ENCODE measurements at regions not wholly inside any gene's neighbourhood (a gene's known extent, or its start where the extent isn't known, plus 50 kb on each side); places are given as distances from the start of the nearest gene placed in this dataset.
"Not testable (repeated sequence)": the region's sequence is repeated elsewhere in the genome, so short reads cannot be mapped to it uniquely, and the experiment has no call there.

GRCh38 chr10:55180357-55180756 lies 379.3 kb upstream of the PCDH15 start:
- Histone ChIP-seq H3K27ac (ENCODE audit: low read length) (no peak overlapping the region), H3K4me3 (ENCODE audit: low read length) (no peak overlapping the region), H3K36me3 (ENCODE audit: control insufficient read depth, low read depth, low read length) (no peaks in the 10 kb centered on the region), H3K27me3 (ENCODE audit: control insufficient read depth, insufficient read depth, low read length) (no peaks in the 10 kb centered on the region), H3K4me1 (ENCODE audit: control insufficient read depth, low read depth, low read length) (no peaks in the 10 kb centered on the region), H3K9me3 (ENCODE audit: control insufficient read depth, low read depth, low read length) (no peaks in the 10 kb centered on the region), H3K9ac (ENCODE audit: low read length) (no peak overlapping the region)

- H3K27me3 ChIP-seq (ENCODE audit: control insufficient read depth, insufficient read depth, low read length), result no peaks in the 10 kb centered on the region
- H3K36me3 ChIP-seq (ENCODE audit: control insufficient read depth, low read depth, low read length), result no peaks in the 10 kb centered on the region
- peaks cover 7% of the 10 kb centered on the region for H3K4me1 ChIP-seq (ENCODE audit: control insufficient read depth, low read depth, low read length)
- no peak overlapping the region for H3K4me3 ChIP-seq (ENCODE audit: low read length)
- H3K9me3 ChIP-seq (ENCODE audit: control insufficient read depth, low read depth, low read length), result no peaks in the 10 kb centered on the region
- H3K27ac ChIP-seq (ENCODE audit: low read length), result no peak overlapping the region
- no peak overlapping the region for H3K9ac ChIP-seq (ENCODE audit: low read length)
These were observed 373.4 kb upstream of the PCDH15 start for GRCh38 chr10:55174419-55174818.

DNA sequence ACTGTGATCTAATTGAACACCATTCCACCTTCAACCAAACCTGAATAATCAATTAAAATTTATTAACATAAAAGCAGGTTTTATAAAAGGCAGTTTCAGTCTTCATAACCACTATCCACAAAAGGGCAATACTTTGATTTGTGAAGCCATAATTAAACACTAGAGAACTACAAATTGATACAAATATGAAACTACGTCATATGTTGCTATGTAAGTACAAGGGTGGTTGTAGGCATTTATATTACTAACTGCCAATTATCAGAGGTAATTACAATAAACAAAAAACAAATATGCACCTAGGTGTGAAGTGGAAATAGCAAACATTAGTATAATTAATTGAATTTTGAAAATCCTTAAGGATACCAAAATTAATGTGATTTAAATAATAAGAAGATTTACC lies 368.5 kb upstream of the PCDH15 start:
- Histone ChIP-seq H3K36me3 (ENCODE audit: control insufficient read depth, low read depth, low read length) (no peaks in the 10 kb centered on the region), H3K27ac (ENCODE audit: low read length) (no peak overlapping the region), H3K27me3 (ENCODE audit: control insufficient read depth, insufficient read depth, low read length) (no peaks in the 10 kb centered on the region), H3K9ac (ENCODE audit: low read length) (no peak overlapping the region), H3K9me3 (ENCODE audit: control insufficient read depth, low read depth, low read length) (no peaks in the 10 kb centered on the region), H3K4me3 (ENCODE audit: low read length) (no peak overlapping the region), H3K4me1 (ENCODE audit: control insufficient read depth, low read depth, low read length) (peaks cover 7% of the 10 kb centered on the region)

GRCh38 chr10:55168343-55168742 lies 367.3 kb upstream of the PCDH15 start:
- Histone ChIP-seq H3K27me3 (ENCODE audit: control insufficient read depth, insufficient read depth, low read length) (no peaks in the 10 kb centered on the region), H3K9me3 (ENCODE audit: control insufficient read depth, low read depth, low read length) (no peaks in the 10 kb centered on the region), H3K9ac (ENCODE audit: low read length) (no peak overlapping the region), H3K4me1 (ENCODE audit: control insufficient read depth, low read depth, low read length) (peaks cover 4% of the 10 kb centered on the region), H3K36me3 (ENCODE audit: control insufficient read depth, low read depth, low read length) (no peaks in the 10 kb centered on the region), H3K27ac (ENCODE audit: low read length) (no peak overlapping the region), H3K4me3 (ENCODE audit: low read length) (no peak overlapping the region)

DNA sequence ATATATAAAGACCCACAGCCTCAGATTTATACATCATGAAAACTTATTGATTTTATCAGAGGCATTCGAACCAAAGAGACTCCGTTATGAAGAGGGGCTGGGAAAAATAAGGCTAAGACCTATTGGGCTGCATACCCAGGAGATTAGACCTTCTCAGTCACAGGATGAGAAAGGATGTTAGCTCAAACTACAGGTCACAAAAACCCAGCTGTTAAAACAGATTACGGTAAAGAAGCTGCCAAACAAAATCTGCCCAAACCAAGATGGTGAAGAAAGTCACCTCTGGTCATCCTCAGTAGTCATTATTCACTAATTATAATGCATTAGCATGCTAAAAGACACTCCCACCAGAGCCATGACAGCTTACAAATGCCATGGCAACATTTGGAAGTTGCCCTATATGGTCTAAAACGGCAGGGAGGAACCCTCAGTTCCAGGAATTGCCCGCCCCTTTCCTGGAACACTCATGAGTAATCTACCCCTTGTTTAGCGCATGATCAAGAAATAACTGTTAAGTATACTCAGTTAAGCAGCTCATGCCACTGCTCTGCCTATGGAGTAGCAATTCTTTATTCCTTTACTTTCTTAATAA lies 362.5 kb upstream of the PCDH15 start:
- Histone ChIP-seq H3K27me3 (ENCODE audit: control insufficient read depth, insufficient read depth, low read length) (no peaks in the 10 kb centered on the region), H3K9ac (ENCODE audit: low read length) (no peak overlapping the region), H3K36me3 (ENCODE audit: control insufficient read depth, low read depth, low read length) (no peaks in the 10 kb centered on the region), H3K27ac (ENCODE audit: low read length) (no peak overlapping the region), H3K4me3 (ENCODE audit: low read length) (no peak overlapping the region), H3K9me3 (ENCODE audit: control insufficient read depth, low read depth, low read length) (no peaks in the 10 kb centered on the region), H3K4me1 (ENCODE audit: control insufficient read depth, low read depth, low read length) (no peaks in the 10 kb centered on the region)

DNA sequence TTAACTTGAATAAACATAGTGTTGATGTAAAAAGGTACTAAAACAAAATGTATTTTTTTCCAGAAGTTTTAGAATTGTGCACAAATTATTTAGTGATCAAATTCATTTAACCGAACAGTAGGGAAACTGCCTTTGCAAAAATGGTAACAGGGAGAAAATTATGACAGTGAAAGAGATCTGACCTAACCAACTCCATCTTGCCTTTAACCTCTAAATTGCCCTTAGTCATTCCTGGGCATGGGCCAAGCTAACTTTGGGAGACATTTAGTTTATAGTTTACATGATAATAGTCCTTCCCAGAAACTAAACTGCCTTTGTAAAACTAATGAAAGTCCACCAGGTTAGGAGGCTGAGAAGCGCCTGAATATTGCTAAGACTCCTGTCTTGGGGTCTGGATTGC lies 361.3 kb upstream of the PCDH15 start:
- H3K9ac ChIP-seq (ENCODE audit: low read length); H3K4me1 ChIP-seq (ENCODE audit: control insufficient read depth, low read depth, low read length); H3K9me3 ChIP-seq (ENCODE audit: control insufficient read depth, low read depth, low read length); H3K36me3 ChIP-seq (ENCODE audit: control insufficient read depth, low read depth, low read length); H3K27me3 ChIP-seq (ENCODE audit: control insufficient read depth, insufficient read depth, low read length); H3K27ac ChIP-seq (ENCODE audit: low read length); H3K4me3 ChIP-seq (ENCODE audit: low read length): not testable (repeated sequence)

DNA sequence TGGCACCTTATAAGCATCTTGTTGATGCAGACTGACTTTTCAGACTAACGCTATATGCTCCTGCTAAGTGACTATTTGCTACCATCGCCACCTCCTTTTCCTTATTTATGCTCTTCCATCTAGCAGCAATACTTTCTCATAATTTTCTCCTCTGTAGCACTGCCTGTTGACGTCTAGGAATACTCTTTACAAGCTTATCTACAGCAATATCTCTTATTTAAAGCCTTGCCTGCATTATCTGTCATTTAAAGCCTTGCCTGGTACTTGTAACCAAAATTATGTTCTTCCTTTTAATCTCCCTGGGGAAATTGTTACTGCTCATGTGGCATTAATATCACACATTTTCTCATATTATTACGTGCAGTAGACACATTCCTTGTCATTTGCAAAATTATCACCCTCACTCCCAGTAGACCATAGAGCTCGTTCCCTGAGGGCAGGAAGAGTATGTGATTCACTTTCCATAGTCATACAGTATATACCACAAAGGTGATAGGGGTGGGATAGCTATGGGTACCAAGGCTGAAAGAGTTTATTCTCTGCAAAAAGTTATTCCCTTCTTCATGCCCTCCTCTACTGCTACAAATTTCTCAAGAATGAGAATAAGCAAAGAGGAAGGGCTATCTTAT lies 359.7 kb upstream of the PCDH15 start:
- no peaks in the 10 kb centered on the region for H3K36me3 ChIP-seq (ENCODE audit: control insufficient read depth, low read depth, low read length)
- H3K9ac ChIP-seq (ENCODE audit: low read length), result no peak overlapping the region
- no peak overlapping the region for H3K27ac ChIP-seq (ENCODE audit: low read length)
- H3K4me3 ChIP-seq (ENCODE audit: low read length), result no peak overlapping the region
- H3K9me3 ChIP-seq (ENCODE audit: control insufficient read depth, low read depth, low read length), result no peaks in the 10 kb centered on the region
- no peaks in the 10 kb centered on the region for H3K4me1 ChIP-seq (ENCODE audit: control insufficient read depth, low read depth, low read length)
- no peaks in the 10 kb centered on the region for H3K27me3 ChIP-seq (ENCODE audit: control insufficient read depth, insufficient read depth, low read length)

- H3K4me3 ChIP-seq (ENCODE audit: low read length), result no peak overlapping the region
- H3K27ac ChIP-seq (ENCODE audit: low read length), result no peak overlapping the region
- no peaks in the 10 kb centered on the region for H3K9me3 ChIP-seq (ENCODE audit: control insufficient read depth, low read depth, low read length)
- no peaks in the 10 kb centered on the region for H3K36me3 ChIP-seq (ENCODE audit: control insufficient read depth, low read depth, low read length)
- no peaks in the 10 kb centered on the region for H3K4me1 ChIP-seq (ENCODE audit: control insufficient read depth, low read depth, low read length)
- H3K9ac ChIP-seq (ENCODE audit: low read length), result no peak overlapping the region
- no peaks in the 10 kb centered on the region for H3K27me3 ChIP-seq (ENCODE audit: control insufficient read depth, insufficient read depth, low read length)
These were observed 357.6 kb upstream of the PCDH15 start for GRCh38 chr10:55158633-55159032.

GRCh38 chr10:55146032-55146431 lies 345.0 kb upstream of the PCDH15 start:
- Histone ChIP-seq H3K9ac (ENCODE audit: low read length) (no peak overlapping the region), H3K27me3 (ENCODE audit: control insufficient read depth, insufficient read depth, low read length) (no peaks in the 10 kb centered on the region), H3K36me3 (ENCODE audit: control insufficient read depth, low read depth, low read length) (no peaks in the 10 kb centered on the region), H3K27ac (ENCODE audit: low read length) (no peak overlapping the region), H3K4me1 (ENCODE audit: control insufficient read depth, low read depth, low read length) (no peaks in the 10 kb centered on the region), H3K9me3 (ENCODE audit: control insufficient read depth, low read depth, low read length) (no peaks in the 10 kb centered on the region), H3K4me3 (ENCODE audit: low read length) (no peak overlapping the region)

- no peak overlapping the region for H3K27ac ChIP-seq (ENCODE audit: low read length)
- no peaks in the 10 kb centered on the region for H3K27me3 ChIP-seq (ENCODE audit: control insufficient read depth, insufficient read depth, low read length)
- H3K4me3 ChIP-seq (ENCODE audit: low read length), result no peak overlapping the region
- no peak overlapping the region for H3K9ac ChIP-seq (ENCODE audit: low read length)
- no peaks in the 10 kb centered on the region for H3K36me3 ChIP-seq (ENCODE audit: control insufficient read depth, low read depth, low read length)
- H3K4me1 ChIP-seq (ENCODE audit: control insufficient read depth, low read depth, low read length), result no peaks in the 10 kb centered on the region
- H3K9me3 ChIP-seq (ENCODE audit: control insufficient read depth, low read depth, low read length), result no peaks in the 10 kb centered on the region
These were observed 343.0 kb upstream of the PCDH15 start for GRCh38 chr10:55144001-55144400.

DNA sequence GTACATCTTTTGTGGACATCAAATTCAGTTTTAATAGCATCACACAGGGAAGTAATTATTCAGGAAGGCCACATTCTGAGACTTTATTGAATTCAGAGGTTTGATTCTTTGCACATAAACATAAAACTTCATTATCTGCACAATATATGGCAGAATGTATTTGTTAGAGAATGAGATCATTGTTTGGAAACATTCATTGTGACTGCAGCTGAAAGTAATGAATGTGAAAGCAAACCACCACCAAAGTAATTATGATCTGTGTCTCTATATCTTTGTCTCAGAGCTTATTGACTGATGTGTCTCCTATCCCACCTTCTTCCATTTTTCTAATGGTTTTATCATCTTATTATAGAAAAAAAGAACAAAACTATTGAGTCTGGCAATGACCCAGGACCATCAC lies 340.9 kb upstream of the PCDH15 start:
- Histone ChIP-seq H3K9ac (ENCODE audit: low read length) (no peak overlapping the region), H3K27ac (ENCODE audit: low read length) (no peak overlapping the region), H3K36me3 (ENCODE audit: control insufficient read depth, low read depth, low read length) (no peaks in the 10 kb centered on the region), H3K27me3 (ENCODE audit: control insufficient read depth, insufficient read depth, low read length) (no peaks in the 10 kb centered on the region), H3K4me3 (ENCODE audit: low read length) (no peak overlapping the region), H3K4me1 (ENCODE audit: control insufficient read depth, low read depth, low read length) (no peaks in the 10 kb centered on the region), H3K9me3 (ENCODE audit: control insufficient read depth, low read depth, low read length) (no peaks in the 10 kb centered on the region)

DNA sequence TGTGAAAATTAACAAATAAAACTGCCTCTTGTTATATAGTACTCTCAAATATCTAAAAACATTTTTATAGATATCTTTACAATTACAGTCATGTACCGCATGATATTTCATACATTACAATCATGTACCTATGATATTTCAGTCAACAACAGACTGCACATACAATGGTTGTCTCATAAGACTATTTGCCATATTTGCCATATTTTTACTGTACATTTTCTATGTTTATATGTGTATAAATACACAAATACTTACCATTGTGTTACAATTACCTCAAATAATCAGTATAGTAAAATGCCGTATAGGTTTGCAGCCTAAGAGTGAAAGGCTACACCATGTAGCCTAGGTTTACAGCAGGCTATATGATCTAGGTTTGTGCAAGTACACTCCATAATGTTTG lies 336.0 kb upstream of the PCDH15 start:
- no peaks in the 10 kb centered on the region for H3K4me1 ChIP-seq (ENCODE audit: control insufficient read depth, low read depth, low read length)
- H3K27ac ChIP-seq (ENCODE audit: low read length), result no peak overlapping the region
- H3K9me3 ChIP-seq (ENCODE audit: control insufficient read depth, low read depth, low read length), result no peaks in the 10 kb centered on the region
- H3K9ac ChIP-seq (ENCODE audit: low read length), result no peak overlapping the region
- no peaks in the 10 kb centered on the region for H3K36me3 ChIP-seq (ENCODE audit: control insufficient read depth, low read depth, low read length)
- H3K4me3 ChIP-seq (ENCODE audit: low read length), result no peak overlapping the region
- H3K27me3 ChIP-seq (ENCODE audit: control insufficient read depth, insufficient read depth, low read length), result no peaks in the 10 kb centered on the region
